IMR-90 (cell line): ENCODE measurements at regions not wholly inside any gene's neighbourhood (a gene's known extent, or its start where the extent isn't known, plus 50 kb on each side); places are given as distances from the start of the nearest gene placed in this dataset.

ENCODE experiments used
- ATAC-seq: fragments of 200-7000 bp; cut with Tn5 transposase; 2 replicates; pipeline ENCODE4 v1.9.1; 2020; ENCODE audit warnings: low read depth, mild to moderate bottlenecking, moderate library complexity
- BruUV-seq: library from RNA; stranded (reverse); fragments of 400-500 nt; replicated peaks from 2 replicates; lab custom pipeline; 2021; lab: Mats Ljungman, UMichigan
- CTCF ChIA-PET: fragments of 300-600 bp; formaldehyde crosslinking; extraction: SDS; loops from one replicate; lab custom pipeline; 2021; ENCODE audit warnings: antibody characterized with exemption; lab: Yijun Ruan, JAX
- POLR2A ChIA-PET: fragments of 300-600 bp; sonication (Branson Sonifier 250); formaldehyde crosslinking; loops from one replicate; lab custom pipeline; 2022; ENCODE audit warnings: antibody characterized with exemption; ENCODE audit not compliant: unreplicated experiment; lab: Charles Lee
- DNase-seq: peaks from one replicate; pipeline ENCODE4 v3.0.0; 2013
- H2AFZ ChIP-seq: replicated peaks from 2 replicates; pipeline ENCODE3; 2013; ENCODE audit warnings: low read length, mild to moderate bottlenecking; ENCODE audit not compliant: poor library complexity
- H2AK5ac ChIP-seq: 2 replicates; pipeline ENCODE4 v1.6.1; 2013; ENCODE audit warnings: low read depth, low read length, inconsistent platforms
- H2AK9ac ChIP-seq: replicated peaks from 2 replicates; pipeline ENCODE3; 2013; ENCODE audit warnings: mild to moderate bottlenecking, low read depth, low read length, moderate library complexity; ENCODE audit not compliant: poor library complexity
- H2BK120ac ChIP-seq: 2 replicates; pipeline ENCODE4 v1.6.1; 2013; ENCODE audit warnings: low read depth, low read length, inconsistent platforms
- H2BK15ac ChIP-seq: 3 replicates; pipeline ENCODE4 v1.6.1; 2013; ENCODE audit warnings: low read depth, low read length, inconsistent platforms
- H2BK20ac ChIP-seq: 2 replicates; pipeline ENCODE4 v1.6.1; 2013; ENCODE audit warnings: low read depth, mild to moderate bottlenecking, inconsistent platforms, low read length, moderate library complexity
- H2BK5ac ChIP-seq: 2 replicates; pipeline ENCODE4 v1.6.1; 2013; ENCODE audit warnings: mild to moderate bottlenecking, low read depth, low read length, inconsistent platforms; ENCODE audit not compliant: poor library complexity, severe bottlenecking
- H3K14ac ChIP-seq: replicated peaks from 2 replicates; pipeline ENCODE4 v1.6.1; 2013; ENCODE audit warnings: low read depth, low read length, inconsistent platforms
- H3K18ac ChIP-seq: 2 replicates; pipeline ENCODE4 v1.6.1; 2013; ENCODE audit warnings: low read depth, low read length, control low read depth
- H3K23ac ChIP-seq: 2 replicates; pipeline ENCODE4 v1.6.1; 2013; ENCODE audit warnings: low read depth, low read length, inconsistent platforms
- H3K27ac ChIP-seq: 2 replicates; pipeline ENCODE4 v1.5.1; 2013; ENCODE audit warnings: mild to moderate bottlenecking, control low read depth, low read length; ENCODE audit not compliant: insufficient read depth
- H3K27me3 ChIP-seq: 2 replicates; pipeline ENCODE4 v1.6.1; 2013; ENCODE audit warnings: low read length; ENCODE audit not compliant: control insufficient read depth, insufficient read depth
- H3K36me3 ChIP-seq: 2 replicates; pipeline ENCODE4 v1.6.1; 2013; ENCODE audit warnings: low read length, mixed read lengths; ENCODE audit not compliant: control insufficient read depth, insufficient read depth
- H3K4ac ChIP-seq: 2 replicates; pipeline ENCODE4 v1.6.1; 2013; ENCODE audit warnings: low read depth, low read length, inconsistent platforms
- H3K4me1 ChIP-seq: 2 replicates; pipeline ENCODE4 v1.6.1; 2013; ENCODE audit warnings: low read length, mixed read lengths; ENCODE audit not compliant: control insufficient read depth, insufficient read depth
- H3K4me2 ChIP-seq: 2 replicates; pipeline ENCODE4 v1.6.1; 2013; ENCODE audit warnings: low read depth, mild to moderate bottlenecking, control low read depth, low read length, moderate library complexity
- H3K4me3 ChIP-seq: 2 replicates; pipeline ENCODE4 v1.5.1; 2013; ENCODE audit warnings: low read depth, mild to moderate bottlenecking, control low read depth, low read length, moderate library complexity; ENCODE audit not compliant: insufficient read depth
- H3K56ac ChIP-seq: 2 replicates; pipeline ENCODE4 v1.6.1; 2013; ENCODE audit warnings: low read length, inconsistent platforms; ENCODE audit not compliant: insufficient read depth; ENCODE audit errors: extremely low read depth
- H3K79me1 ChIP-seq, 2 experiments: 2 replicates each; pipeline ENCODE4 v1.6.1; 2013; ENCODE audit warnings: low read length in 2 of 2, inconsistent platforms in 1 of 2, low read depth in 1 of 2
- H3K9ac ChIP-seq: 2 replicates; pipeline ENCODE4 v1.6.1; 2013; ENCODE audit warnings: low read depth, low read length, control low read depth
- H3K9me1 ChIP-seq: 2 replicates; pipeline ENCODE4 v1.6.1; 2013; ENCODE audit warnings: low read length, inconsistent platforms; ENCODE audit not compliant: insufficient read depth
- H3K9me3 ChIP-seq: 2 replicates; pipeline ENCODE4 v1.6.1; 2013; ENCODE audit warnings: low read length; ENCODE audit not compliant: control insufficient read depth, insufficient read depth
- H4K20me1 ChIP-seq: 2 replicates; pipeline ENCODE4 v1.6.1; 2013; ENCODE audit warnings: low read length, inconsistent platforms; ENCODE audit not compliant: insufficient read depth
- H4K5ac ChIP-seq: 2 replicates; pipeline ENCODE4 v1.6.1; 2013; ENCODE audit warnings: mild to moderate bottlenecking, low read depth, low read length, control low read depth
- H4K8ac ChIP-seq, 2 experiments: 2 replicates each; pipeline ENCODE4 v1.6.1; 2013; ENCODE audit warnings: low read depth in 2 of 2, low read length in 2 of 2, control low read depth in 1 of 2, inconsistent platforms in 1 of 2
- H4K91ac ChIP-seq: 2 replicates; pipeline ENCODE4 v1.6.1; 2013; ENCODE audit warnings: low read depth, low read length, inconsistent platforms; ENCODE audit not compliant: insufficient read depth
- BHLHE40 ChIP-seq: fragments of 150-350 bp; IDR thresholded peaks from 2 replicates; pipeline ENCODE4 v1.6.1; 2016; ENCODE audit warnings: mild to moderate bottlenecking, low read depth, low read length
- CEBPB ChIP-seq: IDR thresholded peaks from 2 replicates; pipeline ENCODE4 v1.6.1; 2012; ENCODE audit warnings: low read depth, low read length, improper control_type of control experiment
- CHD1 ChIP-seq: IDR thresholded peaks from 2 replicates; pipeline ENCODE4 v1.6.1; 2012; ENCODE audit warnings: low read depth, low read length, improper control_type of control experiment
- FOS ChIP-seq: fragments of 150-350 bp; IDR thresholded peaks from 2 replicates; pipeline ENCODE4 v1.6.1; 2016; ENCODE audit warnings: low read depth, low read length
- MAFK ChIP-seq: IDR thresholded peaks from 2 replicates; pipeline ENCODE4 v1.6.1; 2012; ENCODE audit warnings: low read depth, low read length, improper control_type of control experiment
- MAZ ChIP-seq: IDR thresholded peaks from 2 replicates; pipeline ENCODE4 v1.6.1; 2012; ENCODE audit warnings: low read depth, mild to moderate bottlenecking, low read length, improper control_type of control experiment, moderate library complexity, borderline replicate concordance
- MXI1 ChIP-seq: IDR thresholded peaks from 2 replicates; pipeline ENCODE4 v1.6.1; 2012; ENCODE audit warnings: low read depth, mild to moderate bottlenecking, low read length, moderate library complexity, borderline replicate concordance
- NFE2L2 ChIP-seq: fragments of 150-350 bp; IDR thresholded peaks from 2 replicates; pipeline ENCODE4 v1.6.1; 2016; ENCODE audit warnings: low read depth, mild to moderate bottlenecking, low read length
- POLR2A ChIP-seq: IDR thresholded peaks from 2 replicates; pipeline ENCODE4 v1.6.1; 2012; ENCODE audit warnings: mild to moderate bottlenecking, low read depth, low read length
- RAD21 ChIP-seq: IDR thresholded peaks from 2 replicates; pipeline ENCODE4 v1.6.1; 2012; ENCODE audit warnings: low read length, improper control_type of control experiment
- SMC3 ChIP-seq: fragments of 150-350 bp; IDR thresholded peaks from 2 replicates; pipeline ENCODE4 v1.6.1; 2016; ENCODE audit warnings: low read depth, mild to moderate bottlenecking, antibody characterized with exemption, low read length, moderate library complexity
- WGBS, 2 experiments: methylation state at CpG; one replicate each; pipeline versions ENCODE4 v1.1.5 to v1.1.7; 2013; ENCODE audit warnings: missing lambda C conversion rate in 2 of 2; ENCODE audit not compliant: insufficient read length in 1 of 2; ENCODE audit errors: extremely low coverage in 2 of 2; 5-methylcytosine and 5-hydroxymethylcytosine counted together
- dilution Hi-C: fragments of 300-500 bp; cut with HindIII; formaldehyde crosslinking; loops from one replicate; pipeline ENCODE4 v1.14.3; 2018; ENCODE audit warnings: low sequenced_read_pairs; ENCODE audit not compliant: unreplicated experiment
- in situ Hi-C: fragments of 300-500 bp; cut with MboI; formaldehyde crosslinking; loops from 3 replicates; pipeline ENCODE4 v1.14.3; 2019; ENCODE audit warnings: low sequenced_read_pairs, inconsistent platforms, mixed read lengths
- intact Hi-C: fragments of 100-400 bp; cut with micrococcal nuclease; formaldehyde crosslinking; loops from 2 replicates; pipeline ENCODE4 v1.10.0; 2022
- TF ChIP-seq, protein P1 (sequence below): fragments of 150-350 bp; IDR thresholded peaks from 2 replicates; pipeline ENCODE4 v1.6.1; 2017; ENCODE audit warnings: mild to moderate bottlenecking, antibody characterized with exemption, low read length, low read depth
- TF ChIP-seq, protein P2 (sequence below): conservative IDR thresholded peaks from 2 replicates; pipeline ENCODE4 v1.5.1; 2012; ENCODE audit warnings: mild to moderate bottlenecking, low read depth, low read length, improper control_type of control experiment
- TF ChIP-seq, protein P3 (sequence below): fragments of 150-350 bp; IDR thresholded peaks from 2 replicates; pipeline ENCODE4 v1.6.1; 2016; ENCODE audit warnings: low read depth, mild to moderate bottlenecking, low read length, moderate library complexity, borderline replicate concordance

DNA sequence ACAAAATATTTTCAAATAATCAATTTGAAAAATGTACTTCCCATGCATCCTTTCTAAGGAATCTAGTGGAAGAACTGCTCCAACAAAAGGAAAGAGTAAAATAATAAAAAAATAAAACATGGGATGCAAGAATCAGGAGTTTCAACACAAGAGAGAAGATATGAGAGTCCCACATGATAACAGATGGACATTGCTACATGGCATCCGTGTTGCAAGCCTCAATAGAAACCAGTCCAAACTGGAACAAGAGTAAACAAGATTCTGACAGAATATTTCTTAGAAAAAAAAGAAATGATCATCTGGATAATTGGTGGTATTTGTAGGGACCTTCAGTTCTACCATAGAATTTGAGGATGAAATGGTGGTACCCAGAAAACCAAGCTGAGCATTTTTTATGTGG, 186.8 kb downstream of the FRK start:
- Histone ChIP-seq H3K56ac (no peak overlapping the region), H2BK120ac (no peak overlapping the region), H2BK5ac (no peak overlapping the region), H3K79me1 (no peaks in the 10 kb centered on the region), H2AK9ac (no peak overlapping the region), H3K9me3 (no peaks in the 10 kb centered on the region), H4K91ac (no peak overlapping the region), H2BK20ac (no peak overlapping the region), H3K27ac (no peak overlapping the region), H3K4ac (no peak overlapping the region), H2AFZ (no peak overlapping the region), H3K36me3 (no peaks in the 10 kb centered on the region), H3K4me2 (no peak overlapping the region), H4K8ac (no peak overlapping the region), H4K20me1 (no peaks in the 10 kb centered on the region), H3K27me3 (no peaks in the 10 kb centered on the region), H3K4me1 (no peaks in the 10 kb centered on the region), H2AK5ac (no peak overlapping the region), H3K9ac (no peak overlapping the region), H4K5ac (no peak overlapping the region), H3K14ac (no peak overlapping the region), H3K23ac (no peak overlapping the region), H3K4me3 (no peak overlapping the region), H3K9me1 (no peaks in the 10 kb centered on the region), H3K18ac (no peak overlapping the region), H2BK15ac (no peak overlapping the region)
- no TSS peak for BruUV-seq
- POLR2A ChIA-PET = no interaction called here
- TF ChIP-seq MAZ (no peak), FOS (no peak), CEBPB (no peak), SMC3 (no peak), POLR2A (no peak), BHLHE40 (no peak), RAD21 (no peak), CHD1 (no peak), MXI1 (no peak), MAFK (no peak), NFE2L2 (no peak)
- TF ChIP-seq, protein P1, sequence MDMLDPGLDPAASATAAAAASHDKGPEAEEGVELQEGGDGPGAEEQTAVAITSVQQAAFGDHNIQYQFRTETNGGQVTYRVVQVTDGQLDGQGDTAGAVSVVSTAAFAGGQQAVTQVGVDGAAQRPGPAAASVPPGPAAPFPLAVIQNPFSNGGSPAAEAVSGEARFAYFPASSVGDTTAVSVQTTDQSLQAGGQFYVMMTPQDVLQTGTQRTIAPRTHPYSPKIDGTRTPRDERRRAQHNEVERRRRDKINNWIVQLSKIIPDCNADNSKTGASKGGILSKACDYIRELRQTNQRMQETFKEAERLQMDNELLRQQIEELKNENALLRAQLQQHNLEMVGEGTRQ = no peak
- TF ChIP-seq, protein P2, sequence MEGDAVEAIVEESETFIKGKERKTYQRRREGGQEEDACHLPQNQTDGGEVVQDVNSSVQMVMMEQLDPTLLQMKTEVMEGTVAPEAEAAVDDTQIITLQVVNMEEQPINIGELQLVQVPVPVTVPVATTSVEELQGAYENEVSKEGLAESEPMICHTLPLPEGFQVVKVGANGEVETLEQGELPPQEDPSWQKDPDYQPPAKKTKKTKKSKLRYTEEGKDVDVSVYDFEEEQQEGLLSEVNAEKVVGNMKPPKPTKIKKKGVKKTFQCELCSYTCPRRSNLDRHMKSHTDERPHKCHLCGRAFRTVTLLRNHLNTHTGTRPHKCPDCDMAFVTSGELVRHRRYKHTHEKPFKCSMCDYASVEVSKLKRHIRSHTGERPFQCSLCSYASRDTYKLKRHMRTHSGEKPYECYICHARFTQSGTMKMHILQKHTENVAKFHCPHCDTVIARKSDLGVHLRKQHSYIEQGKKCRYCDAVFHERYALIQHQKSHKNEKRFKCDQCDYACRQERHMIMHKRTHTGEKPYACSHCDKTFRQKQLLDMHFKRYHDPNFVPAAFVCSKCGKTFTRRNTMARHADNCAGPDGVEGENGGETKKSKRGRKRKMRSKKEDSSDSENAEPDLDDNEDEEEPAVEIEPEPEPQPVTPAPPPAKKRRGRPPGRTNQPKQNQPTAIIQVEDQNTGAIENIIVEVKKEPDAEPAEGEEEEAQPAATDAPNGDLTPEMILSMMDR = no peak
- TF ChIP-seq, protein P3, sequence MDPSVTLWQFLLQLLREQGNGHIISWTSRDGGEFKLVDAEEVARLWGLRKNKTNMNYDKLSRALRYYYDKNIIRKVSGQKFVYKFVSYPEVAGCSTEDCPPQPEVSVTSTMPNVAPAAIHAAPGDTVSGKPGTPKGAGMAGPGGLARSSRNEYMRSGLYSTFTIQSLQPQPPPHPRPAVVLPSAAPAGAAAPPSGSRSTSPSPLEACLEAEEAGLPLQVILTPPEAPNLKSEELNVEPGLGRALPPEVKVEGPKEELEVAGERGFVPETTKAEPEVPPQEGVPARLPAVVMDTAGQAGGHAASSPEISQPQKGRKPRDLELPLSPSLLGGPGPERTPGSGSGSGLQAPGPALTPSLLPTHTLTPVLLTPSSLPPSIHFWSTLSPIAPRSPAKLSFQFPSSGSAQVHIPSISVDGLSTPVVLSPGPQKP = no peak
- intact Hi-C loops = no loop called here
- WGBS, 2 experiments = no CpG with 5 or more reads among the region's 1 CpG
- in situ Hi-C loops = no loop called here
- dilution Hi-C loops = no loop called here
- DNase-seq (no peak), ATAC-seq (no peak)
- CTCF ChIA-PET = no interaction called here
